Colon (tissue), 2 donors: ENCODE measurements at regions not wholly inside any gene's neighbourhood (a gene's known extent, or its start where the extent isn't known, plus 50 kb on each side); places are given as distances from the start of the nearest gene placed in this dataset.
"Not testable (repeated sequence)": the region's sequence is repeated elsewhere in the genome, so short reads cannot be mapped to it uniquely, and the experiment has no call there.

Experiments
- FAIRE-seq: peaks from 2 replicates; lab custom pipeline; 2012; peaks lifted over from hg19 to GRCh38; lab: Jason Lieb, UNC
- donor health status: control.
- donor health status: control.

DNA sequence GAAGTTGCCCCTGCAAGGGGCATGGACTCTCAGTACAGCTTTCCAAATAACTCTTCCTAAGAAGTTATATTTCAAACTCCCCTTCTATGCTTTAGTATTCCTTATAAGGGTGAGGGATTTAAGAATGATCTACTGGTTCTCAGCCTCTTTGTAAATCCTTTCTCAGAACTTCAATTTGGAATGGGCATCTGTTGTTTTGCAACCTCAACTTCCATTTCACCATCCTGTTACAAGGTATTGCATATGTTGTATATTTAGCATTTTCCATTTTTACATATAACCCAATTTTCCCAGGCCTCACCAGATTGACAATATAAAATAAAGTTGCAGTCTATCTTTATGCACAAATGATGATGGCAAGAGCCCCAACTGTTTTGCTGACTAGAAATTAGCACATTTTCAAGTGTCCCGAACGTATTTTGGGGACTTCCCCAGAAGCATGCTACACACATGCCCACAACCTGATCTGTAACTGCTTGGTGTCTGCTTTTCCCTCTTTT is 154.9 kb upstream of the CARMIL1 start:
- FAIRE-seq = no peak

DNA sequence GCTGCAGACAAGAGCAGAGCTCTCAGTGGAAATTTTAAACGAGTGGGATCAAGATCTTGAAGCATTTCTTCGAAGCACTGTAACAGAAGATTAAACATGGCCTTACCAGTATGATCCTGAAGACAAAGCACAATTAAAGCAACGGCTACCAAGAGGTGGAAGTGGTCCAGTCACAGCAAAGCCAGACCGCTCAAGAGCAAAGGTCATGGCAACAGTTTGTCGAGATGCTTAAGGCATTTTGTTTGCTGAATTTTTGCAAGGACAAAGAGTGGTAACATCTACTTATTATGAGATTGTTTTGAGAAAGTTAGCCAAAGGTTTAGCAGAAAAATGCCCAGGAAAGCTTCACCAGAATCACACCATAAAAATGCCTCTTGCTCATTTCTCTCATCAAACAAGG is 153.4 kb upstream of the CARMIL1 start:
- FAIRE-seq = no peak

DNA sequence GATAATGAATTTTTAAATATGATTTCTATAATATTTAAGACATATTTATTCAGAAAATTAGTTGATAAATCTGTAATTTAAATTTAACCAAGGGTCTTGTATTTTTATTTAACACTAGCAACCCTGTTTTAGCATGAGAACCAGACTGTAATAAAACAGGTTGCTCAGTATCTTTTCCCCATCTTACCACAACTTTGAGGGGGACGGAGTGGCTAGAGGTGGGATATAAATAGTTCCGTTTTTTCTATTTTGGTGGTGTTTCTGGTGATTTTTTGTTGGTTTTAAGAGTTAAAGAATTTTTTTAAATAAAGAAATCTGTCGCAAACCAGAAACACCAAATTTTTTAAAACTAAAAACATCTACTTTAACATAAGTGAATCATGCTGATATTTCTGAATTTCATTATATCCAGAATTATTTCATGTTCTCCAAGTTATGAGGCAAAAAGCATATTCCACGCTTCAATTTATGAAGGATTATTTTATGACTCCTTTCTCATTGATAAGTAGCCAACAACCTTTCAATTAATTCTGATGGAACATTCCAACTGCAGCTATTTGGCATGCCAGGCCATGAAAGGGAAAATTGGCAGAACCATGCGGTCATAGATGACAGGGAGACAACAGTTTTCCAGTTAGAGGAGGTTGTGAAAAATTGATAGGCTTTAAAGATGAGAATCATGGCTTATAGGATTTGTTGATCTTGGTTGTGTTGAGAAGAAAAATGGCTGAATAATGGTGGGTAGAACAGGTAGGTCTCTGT is 151.9 kb upstream of the CARMIL1 start:
- FAIRE-seq = no peak

DNA sequence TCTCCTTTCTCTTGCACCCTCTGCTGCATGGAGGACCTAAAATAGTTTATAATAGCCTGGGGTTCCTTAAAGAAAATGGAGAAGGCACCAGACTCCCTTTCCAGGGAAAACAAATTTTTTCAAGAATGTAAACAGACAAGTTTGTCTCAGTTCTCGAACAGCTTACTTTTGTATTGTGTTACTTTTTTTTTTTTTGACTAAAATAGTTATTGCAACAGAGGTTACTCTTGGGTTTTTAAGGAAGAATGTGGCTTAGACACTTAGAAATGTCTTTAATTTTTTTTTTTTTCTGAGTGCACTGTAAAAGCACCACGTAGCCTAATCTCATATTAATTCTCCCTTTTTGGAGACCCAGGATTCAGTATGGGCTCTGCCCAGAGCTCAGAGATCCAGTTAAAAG is 148.7 kb upstream of the CARMIL1 start:
- no peak for FAIRE-seq

DNA sequence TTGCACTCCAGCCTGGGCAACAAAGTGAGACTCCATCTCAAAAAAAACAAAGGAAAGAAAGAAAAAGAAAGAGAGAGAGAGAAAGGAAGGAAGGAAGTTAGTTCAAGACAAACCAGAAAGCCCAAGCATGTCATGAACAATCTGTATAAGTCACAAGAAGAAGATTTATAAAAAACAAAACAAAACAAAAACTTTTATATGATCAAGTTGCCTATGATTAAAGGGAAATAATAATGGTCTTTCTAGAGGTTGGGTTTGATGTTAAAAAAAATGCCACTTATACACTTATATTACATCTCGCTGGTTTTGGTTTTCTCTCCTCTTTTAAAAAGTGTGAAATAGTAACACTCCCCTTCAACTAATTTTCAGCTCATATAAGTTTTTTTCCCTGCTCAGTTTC is 146.2 kb upstream of the CARMIL1 start:
- FAIRE-seq = no peak

DNA sequence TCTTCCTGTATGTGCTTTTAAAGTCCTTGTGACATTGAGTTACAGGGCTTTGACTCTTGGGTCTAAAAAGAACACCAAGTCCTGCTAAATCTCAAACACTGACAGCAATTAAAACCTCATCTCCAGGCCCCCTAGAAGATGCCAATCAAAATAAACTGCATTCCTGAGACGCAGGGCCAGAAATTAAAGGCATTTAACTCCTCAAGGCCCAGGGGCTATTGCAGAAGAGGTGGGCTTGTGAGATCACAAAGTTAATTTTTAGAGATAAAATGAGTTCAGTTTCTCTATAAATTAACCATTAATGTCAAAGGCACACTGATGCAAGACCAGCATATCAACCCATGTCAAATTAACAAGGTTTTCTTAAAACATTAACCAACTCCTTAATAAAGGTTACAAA is 145.6 kb upstream of the CARMIL1 start:
- no peak for FAIRE-seq

DNA sequence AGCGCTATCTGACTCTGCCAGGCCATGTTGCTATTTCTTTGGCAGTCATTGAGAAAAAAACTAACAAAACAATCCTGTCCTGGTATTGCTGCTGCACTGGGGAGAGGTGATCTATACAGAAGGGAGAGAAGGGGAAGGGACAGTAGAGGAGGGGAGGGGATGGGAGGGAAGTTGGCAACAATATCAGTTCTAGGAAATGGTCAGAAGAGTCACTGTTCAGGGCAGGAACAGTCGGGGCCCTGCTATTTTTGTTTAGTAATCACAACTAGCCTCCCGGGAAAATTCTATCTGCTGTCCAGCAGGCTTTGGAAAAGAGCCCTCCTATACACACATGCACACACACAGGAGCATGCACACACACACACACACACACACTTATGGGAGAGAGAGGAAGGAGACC is 142.3 kb upstream of the CARMIL1 start:
- no peak for FAIRE-seq

DNA sequence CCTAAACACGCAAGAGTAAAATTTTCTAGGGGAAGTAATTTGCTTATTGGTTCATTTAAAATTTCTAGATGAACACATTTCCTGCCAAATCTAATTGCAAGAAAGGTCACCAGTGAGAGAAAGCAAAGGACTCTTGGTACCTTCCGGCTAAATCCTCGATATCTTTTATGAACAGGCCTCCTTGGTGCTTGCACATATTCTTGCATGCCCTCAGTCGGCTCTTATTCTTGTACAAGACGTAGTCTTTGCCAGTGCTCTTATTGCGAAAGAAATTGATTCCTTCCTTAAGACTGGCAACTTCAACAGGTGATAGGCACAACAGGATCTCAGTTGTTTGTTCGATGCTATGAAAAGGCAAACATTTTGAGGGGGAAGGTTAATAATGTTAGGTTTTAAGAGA is 141.7 kb upstream of the CARMIL1 start:
- FAIRE-seq = no peak

DNA sequence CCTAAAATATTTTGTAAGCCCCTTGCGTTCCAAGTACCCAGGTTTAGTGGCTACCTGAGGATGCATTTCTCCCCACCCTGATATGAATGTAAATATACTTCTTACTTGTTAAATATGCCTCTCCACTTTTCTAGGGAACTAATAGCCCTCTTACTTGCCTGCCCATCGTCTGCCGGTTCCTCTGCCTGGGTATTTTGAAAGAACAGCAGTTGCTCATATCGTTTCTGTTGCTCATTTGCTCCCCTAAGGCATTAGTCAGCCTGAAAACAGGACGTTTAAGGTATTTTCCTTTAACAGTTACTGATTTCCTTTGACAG is 141.3 kb upstream of the CARMIL1 start:
- FAIRE-seq = no peak

DNA sequence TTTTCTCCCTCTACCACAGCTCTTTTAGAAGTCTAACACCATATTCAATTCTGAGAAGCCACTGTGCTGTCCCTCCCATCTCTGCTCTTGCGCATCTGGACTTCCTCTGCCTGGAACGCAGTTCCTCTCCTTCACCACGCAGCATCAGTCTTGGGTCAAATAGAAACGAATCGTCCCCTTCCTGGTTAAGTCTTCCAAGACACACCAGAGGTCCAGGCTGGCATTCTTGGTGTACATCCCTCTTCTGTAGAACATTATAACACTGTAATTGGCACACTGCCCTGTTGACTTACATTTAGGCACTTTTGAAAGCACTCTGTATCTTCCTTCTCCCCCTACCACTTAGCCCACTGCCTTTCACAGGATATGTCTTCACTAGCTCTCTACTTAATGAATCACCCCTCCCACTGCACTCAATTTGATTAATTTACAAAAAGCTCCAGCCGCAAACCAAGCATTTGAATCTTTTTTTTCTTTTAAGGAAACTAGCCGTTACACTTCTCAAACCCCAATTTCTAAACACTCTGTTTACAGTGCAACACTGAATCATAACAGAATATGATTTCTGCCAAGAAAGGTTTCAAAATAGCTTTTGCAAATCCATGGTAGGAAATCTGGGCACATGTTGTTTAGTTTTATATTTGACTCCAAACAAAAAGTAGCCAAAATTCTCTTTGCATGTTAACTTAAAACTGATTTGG is 140.8 kb upstream of the CARMIL1 start:
- FAIRE-seq = no peak

DNA sequence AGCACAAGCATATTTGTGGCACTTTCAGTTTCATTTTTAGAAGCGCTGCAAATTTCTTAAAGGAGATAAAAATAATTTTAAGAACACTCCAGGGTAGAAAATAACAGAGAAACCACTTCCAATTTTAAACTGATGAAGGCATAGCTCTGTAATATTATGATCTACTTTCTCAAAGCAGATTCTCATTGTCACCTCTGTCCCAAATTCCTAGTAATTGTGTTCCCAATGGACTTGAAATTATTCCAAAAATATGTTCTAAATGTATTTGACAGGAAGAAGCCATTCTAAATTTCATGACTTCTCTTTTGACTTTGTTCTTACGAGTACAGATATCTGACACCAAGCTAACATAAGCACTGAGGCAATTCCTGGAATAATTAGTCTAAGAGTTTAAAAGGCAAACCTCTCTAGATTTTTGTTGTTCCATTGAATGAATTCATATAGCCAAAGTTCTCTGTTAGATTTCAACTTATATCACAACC is 140.2 kb upstream of the CARMIL1 start:
- FAIRE-seq = no peak

DNA sequence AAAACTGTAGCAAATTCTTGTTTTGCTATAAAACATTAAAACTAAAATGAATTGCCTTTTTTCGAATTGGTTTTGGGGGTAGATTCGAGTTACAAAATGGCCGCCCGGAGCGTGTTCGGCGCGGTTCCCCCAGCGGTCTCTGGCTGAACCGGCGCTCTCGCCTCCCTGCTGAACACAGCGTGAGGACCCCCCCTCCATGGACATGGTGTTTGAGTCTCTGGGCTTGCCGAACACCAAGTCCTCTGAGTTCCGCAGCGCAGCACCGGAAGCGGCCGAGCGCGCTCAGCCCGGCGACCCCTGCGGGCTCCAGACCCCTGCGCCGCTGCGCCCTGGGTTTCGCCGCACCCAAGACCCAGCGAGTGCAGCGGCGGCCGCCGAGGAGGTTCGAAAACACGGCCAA is 139.6 kb upstream of the CARMIL1 start:
- not testable (repeated sequence) for FAIRE-seq

DNA sequence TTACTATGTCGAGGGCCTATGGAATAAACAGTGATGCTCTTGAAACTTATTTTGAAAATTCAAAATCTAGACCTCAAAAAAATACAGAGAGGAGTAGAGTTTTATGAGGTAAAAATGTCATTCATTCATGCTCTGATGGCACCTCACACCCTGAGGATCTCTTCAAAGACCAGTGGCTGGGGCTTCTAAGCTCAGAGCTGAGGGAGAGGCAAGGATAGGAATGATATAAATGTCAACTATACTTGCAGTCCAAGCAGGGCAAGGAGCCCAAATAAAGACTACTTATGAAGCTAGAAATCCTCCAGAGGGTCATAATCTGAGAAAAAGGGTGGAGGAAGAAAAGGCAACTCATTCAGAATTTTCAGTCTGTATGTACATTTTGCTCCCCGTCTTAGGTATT is 136.7 kb upstream of the CARMIL1 start:
- FAIRE-seq = no peak

DNA sequence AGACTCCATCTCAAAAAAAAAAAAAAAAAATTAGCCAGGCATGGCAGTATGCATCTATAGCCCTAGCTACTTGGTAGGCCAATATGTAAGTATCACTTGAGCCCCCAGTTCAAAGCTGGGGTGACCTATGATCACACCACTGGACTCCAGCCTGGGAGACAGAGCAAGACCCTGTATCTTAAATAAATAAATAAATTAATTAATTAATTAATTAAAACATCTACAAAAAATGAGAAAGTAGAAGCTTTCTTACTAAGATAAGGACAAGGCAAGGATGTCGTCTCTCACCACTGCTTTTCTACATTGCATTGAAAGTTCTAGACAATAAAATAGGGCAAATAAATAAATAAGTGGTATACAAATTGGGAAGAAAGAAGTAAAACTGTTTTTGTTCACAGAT is 134.3 kb upstream of the CARMIL1 start:
- FAIRE-seq = no peak

DNA sequence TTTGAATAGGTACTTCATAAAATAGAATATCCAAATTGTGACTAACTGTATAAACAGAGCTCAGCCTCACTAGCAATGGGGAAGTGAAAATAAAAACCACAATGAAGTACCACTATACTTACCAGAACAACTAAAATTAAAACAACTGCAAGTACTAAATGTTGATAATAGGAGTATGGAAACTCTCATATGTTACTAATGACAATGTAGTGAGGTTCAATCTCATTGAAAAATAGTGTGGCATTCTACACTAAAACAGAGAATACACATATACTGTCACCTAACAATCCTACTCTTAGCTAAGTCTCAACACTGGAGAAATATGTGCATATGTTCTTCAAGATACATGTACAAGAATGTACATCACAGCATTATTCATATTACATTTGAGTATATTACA is 132.0 kb upstream of the CARMIL1 start:
- peak; percentile 78 for FAIRE-seq

DNA sequence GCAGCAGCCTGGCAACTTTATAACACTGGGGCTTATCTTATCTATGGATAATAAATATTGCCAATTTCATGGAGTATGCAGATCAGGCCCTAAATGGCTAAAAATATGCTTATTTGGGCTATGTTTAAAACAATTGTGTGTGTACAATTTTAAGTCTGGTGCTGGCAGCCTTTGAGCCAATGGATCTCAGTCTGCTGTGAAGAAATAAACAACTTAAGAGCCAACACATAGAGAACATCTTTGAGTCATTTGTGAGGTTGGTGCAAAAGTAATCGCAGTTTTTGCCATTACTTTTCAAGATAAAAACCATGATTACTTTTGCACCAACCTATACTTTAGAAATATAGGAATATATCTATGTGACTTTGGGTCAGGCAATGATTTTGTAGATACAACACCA is 129.1 kb upstream of the CARMIL1 start:
- no peak for FAIRE-seq

DNA sequence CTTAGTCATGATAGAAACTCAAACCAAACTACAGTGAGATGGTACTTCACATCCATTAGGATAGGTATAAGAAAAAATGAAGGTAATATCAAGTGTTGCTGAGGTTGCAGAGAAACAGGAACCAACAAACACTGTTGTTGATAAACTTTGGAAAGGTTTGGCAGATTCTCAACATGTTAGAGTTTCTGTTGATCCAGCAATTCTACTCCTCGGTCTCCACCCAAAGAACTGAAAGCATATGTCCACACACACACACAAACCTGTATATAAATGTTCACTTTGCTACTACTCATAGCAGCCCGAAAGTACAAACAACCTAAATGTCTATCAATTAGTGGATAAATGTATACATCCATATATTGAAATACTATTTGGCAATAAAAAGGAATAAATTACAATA is 128.3 kb upstream of the CARMIL1 start:
- no peak for FAIRE-seq

DNA sequence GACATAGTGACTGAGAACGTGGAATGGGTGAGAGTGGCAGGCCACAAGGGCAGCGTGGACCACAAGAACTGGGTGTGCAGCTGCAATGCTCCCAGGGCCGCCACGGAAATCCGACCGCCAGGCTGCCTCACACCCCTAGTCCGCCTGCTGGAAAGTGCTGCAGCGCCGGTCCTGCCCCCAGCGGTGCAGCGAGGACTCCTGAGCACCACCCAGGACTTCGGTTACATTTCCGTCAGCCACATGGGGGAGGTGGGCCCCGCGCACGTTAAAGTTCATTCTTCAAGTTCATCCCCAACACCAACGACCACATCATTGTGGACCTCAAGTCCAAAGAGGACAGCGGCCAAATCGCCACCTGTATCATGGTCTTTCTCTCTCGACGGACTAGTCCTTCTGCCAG is 126.1 kb upstream of the CARMIL1 start:
- FAIRE-seq = no peak

DNA sequence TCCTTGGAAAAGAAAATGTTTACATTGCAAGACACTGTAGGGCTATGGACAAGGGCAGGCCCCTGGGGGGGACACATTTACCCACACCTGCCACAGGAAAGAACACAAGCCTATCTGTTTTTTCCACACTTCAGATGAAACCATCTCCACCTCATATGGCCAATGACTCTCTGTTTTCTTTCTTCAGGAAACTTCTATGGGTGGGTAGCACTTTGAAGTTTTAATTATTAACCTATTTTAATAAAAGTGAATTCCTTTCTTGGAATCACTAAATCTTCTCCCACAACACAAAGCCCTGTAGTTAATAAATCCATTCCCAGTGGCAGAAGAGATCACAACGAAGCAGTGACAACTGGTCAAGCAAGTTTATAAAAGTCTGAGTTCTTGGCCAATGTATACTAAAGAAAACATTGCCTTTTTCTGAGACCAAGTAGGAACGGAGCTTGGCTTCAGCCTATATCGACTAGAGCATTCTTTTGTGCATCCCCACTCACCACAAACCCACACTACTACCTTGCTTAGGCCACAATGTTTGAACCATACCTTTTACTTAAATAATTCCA is 125.1 kb upstream of the CARMIL1 start:
- no peak for FAIRE-seq

DNA sequence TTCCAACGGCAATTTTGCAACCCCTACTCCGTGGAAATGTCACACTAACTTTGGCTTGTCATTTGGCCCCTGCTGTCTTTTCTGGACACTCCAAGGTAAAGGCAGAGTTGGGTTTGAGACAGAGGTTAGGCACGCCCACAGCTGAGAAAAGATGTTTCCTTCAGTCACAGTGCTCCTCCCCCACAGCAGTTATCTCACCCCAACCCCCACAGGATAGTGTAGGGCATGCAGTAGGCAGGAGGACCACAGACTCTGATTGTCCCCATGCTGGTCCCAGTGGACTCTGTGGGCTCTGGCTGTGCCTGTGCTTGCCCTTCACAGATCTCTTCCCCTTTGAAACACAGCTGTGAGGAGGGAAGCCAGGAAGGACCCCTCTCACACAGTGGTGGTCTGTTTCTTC is 124.0 kb upstream of the CARMIL1 start:
- FAIRE-seq = no peak

DNA sequence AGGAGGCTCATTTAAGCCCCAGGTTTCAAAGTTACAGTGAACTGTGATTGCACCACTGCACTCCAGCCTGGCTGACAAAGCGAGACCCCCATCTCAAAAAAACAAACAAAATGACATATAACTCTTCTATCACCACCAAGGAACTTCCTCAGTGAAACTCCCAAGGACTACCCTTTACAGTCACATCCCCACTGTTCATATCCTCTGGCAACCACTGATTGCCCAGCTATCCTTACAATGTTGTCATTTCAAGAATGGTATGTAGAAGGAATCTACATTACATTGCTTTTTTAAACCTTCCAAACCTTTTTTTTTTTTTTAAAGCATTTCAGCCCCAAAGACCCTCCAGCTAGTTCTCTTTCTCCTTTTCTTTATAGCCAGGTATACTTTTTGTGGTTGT is 123.1 kb upstream of the CARMIL1 start:
- no peak for FAIRE-seq

DNA sequence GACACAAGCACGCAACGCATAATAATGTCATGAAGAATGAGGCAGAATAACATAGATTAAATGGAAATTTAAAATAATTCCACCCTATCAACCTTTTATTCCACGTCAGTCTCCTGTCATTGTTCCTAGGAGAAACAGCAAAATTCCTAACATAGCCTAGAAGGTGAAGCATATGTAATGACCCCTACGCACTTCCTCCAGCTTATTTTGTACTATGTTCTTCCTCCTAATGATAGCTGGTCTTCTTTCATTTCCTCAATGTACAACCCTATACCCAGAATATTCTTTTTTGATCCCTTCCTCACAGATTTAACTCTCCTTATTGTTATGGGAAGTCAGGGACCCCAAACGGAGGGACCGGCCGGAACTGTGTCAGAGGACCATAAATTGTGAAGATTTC is 122.0 kb upstream of the CARMIL1 start:
- no peak for FAIRE-seq

DNA sequence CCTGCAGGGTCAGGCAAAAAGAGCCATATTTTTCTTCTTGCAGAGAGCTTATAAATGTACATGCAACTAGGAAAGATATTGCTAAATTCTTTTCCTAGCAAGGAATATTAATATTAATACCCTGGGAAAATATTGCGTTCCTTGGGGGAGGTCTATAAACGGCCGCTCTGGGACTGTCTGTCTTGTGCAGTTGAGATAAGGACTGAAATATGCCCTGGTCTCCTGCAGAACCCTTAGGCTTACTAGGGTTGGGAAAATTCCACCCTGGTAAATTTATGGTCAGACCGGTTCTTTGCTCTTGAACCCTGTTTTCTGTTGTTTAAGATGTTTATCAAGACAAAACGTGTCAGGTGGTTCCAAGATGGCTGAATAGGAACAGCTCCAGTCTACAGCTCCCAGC is 121.3 kb upstream of the CARMIL1 start:
- FAIRE-seq = no peak

DNA sequence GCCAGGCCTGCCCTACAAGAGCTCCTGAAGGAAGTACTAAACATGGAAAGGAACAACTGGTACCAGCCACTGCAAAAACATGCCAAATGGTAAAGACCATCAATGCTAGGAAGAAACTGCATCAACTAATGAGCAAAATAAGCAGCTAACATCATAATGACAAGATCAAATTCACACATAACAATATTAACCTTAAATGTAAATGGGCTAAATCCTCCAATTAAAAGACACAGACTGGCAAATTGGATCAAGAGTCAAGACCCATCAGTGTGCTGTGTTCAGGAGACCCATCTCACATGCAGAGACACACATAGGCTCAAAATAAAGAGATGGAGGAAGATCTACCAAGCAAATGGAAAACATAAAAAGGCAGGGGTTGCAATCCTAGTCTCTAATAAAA is 119.0 kb upstream of the CARMIL1 start:
- FAIRE-seq = not testable (repeated sequence)
